ENCODE measurements at regions not wholly inside any gene's neighbourhood (a gene's known extent, or its start where the extent isn't known, plus 50 kb on each side); places are given as distances from the start of the nearest gene placed in this dataset.

GRCh38 chr19:31804668-31805067, 455.4 kb upstream of the TSHZ3 start:
- TF ChIP-seq CTCF (IDR thresholded peaks at IDR 0.05) (no peak), POLR2AphosphoS5 (IDR thresholded peaks at IDR 0.05; ENCODE audit: insufficient read depth in 1 of 2, low read depth in 1 of 2) (no peak), POLR2A (IDR thresholded peaks at IDR 0.05) (no peak)
